22Rv1 (cell line): ENCODE measurements at regions not wholly inside any gene's neighbourhood (a gene's known extent, or its start where the extent isn't known, plus 50 kb on each side); places are given as distances from the start of the nearest gene placed in this dataset.

Experiments
- H3K27ac ChIP-seq: fragments of 450-650 bp; 2 replicates; pipeline ENCODE4 v1.5.1; 2017
- ZFX ChIP-seq: fragments of 450-650 bp; IDR thresholded peaks from 2 replicates; pipeline ENCODE4 v1.6.1; 2017; ENCODE audit warnings: antibody characterized with exemption, borderline replicate concordance
- TF ChIP-seq, protein P1 (sequence below): fragments of 450-650 bp; IDR thresholded peaks from 2 replicates; pipeline ENCODE4 v1.5.1; 2017; ENCODE audit warnings: mild to moderate bottlenecking

- no peak overlapping the region for H3K27ac ChIP-seq
- TF ChIP-seq, protein P1, sequence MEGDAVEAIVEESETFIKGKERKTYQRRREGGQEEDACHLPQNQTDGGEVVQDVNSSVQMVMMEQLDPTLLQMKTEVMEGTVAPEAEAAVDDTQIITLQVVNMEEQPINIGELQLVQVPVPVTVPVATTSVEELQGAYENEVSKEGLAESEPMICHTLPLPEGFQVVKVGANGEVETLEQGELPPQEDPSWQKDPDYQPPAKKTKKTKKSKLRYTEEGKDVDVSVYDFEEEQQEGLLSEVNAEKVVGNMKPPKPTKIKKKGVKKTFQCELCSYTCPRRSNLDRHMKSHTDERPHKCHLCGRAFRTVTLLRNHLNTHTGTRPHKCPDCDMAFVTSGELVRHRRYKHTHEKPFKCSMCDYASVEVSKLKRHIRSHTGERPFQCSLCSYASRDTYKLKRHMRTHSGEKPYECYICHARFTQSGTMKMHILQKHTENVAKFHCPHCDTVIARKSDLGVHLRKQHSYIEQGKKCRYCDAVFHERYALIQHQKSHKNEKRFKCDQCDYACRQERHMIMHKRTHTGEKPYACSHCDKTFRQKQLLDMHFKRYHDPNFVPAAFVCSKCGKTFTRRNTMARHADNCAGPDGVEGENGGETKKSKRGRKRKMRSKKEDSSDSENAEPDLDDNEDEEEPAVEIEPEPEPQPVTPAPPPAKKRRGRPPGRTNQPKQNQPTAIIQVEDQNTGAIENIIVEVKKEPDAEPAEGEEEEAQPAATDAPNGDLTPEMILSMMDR, result no peak
- TF ChIP-seq ZFX, result no peak
These were observed 208.3 kb downstream of the TLE1 start for GRCh38 chr9:81480828-81481604.

GRCh38 chr9:81479573-81479972 is 209.8 kb downstream of the TLE1 start:
- TF ChIP-seq ZFX, result no peak
- TF ChIP-seq, protein P1, result no peak
- no peak overlapping the region for H3K27ac ChIP-seq

- no peak overlapping the region for H3K27ac ChIP-seq
- TF ChIP-seq ZFX, result no peak
- TF ChIP-seq, protein P1, result no peak
These were observed 211.7 kb downstream of the TLE1 start for GRCh38 chr9:81477669-81478068.

DNA sequence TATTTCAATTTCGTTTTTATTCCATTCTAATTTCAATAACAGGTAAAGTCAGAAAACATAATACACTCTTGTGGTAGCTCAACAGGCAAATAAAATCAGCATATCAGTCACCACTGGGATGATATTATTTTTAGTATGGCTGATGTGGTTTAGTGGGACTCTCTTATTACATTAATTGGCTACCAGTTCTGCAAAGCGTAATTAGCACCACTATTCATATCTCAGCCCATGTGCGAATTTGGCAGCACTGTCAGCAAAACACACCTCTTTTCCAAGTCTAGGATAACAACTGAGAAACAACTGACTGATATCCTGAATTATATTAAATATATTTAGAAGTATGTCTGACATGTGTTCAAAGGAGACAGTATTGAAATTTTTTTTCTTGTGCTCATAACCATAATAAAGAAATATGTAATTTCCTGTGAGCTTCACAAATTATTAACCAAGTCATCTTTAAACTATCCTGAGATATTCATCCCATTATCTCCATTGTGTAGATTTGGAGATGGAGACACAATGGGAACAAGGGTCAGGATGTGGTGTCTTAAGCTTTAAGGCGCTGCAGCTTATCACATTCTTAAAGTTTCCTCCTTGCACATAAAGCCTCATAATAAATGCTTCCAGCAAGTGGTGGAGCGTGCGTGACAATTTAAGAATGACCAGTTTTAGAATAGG is 212.4 kb downstream of the TLE1 start:
- TF ChIP-seq ZFX, result no peak
- no peak overlapping the region for H3K27ac ChIP-seq

GRCh38 chr9:81474792-81475191 is 214.6 kb downstream of the TLE1 start:
- TF ChIP-seq, protein P1, result no peak
- TF ChIP-seq ZFX, result no peak
- no peak overlapping the region for H3K27ac ChIP-seq

DNA sequence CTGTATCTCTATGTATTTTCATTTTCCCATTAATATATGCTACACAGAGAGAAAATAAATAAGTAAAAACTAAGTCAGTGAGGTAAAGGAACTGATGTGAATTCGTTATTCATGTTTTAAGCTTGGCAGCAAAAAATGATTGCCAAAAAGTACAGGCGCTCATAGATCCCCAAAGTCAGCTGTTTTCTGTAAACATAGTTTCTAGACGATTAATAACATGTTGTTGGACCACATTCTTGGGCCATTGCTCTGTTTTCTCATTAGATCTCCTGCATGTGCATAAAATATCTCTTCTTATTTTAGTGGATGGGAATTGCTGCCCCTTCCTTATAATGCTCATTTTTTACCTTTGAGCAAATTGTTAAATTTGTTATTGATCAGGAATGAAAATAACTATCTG is 215.2 kb downstream of the TLE1 start:
- H3K27ac ChIP-seq, result no peak overlapping the region
- TF ChIP-seq, protein P1, result no peak
- TF ChIP-seq ZFX, result no peak

- TF ChIP-seq, protein P1, result no peak
- no peak for TF ChIP-seq ZFX
- H3K27ac ChIP-seq, result no peak overlapping the region
These were observed 215.6 kb downstream of the TLE1 start for GRCh38 chr9:81473708-81474107.
